Naive thymus-derived CD4-positive, alpha-beta T cell (primary cell): ENCODE measurements at regions not wholly inside any gene's neighbourhood (a gene's known extent, or its start where the extent isn't known, plus 50 kb on each side); places are given as distances from the start of the nearest gene placed in this dataset.

ENCODE experiments used
- ATAC-seq: fragments of 150-1000 bp; cut with Tn5 transposase; 2 replicates; pipeline ENCODE4 v1.10.0; 2021; ENCODE audit warnings: mild to moderate bottlenecking, moderate library complexity
- CTCF ChIA-PET: fragments of 350-600 bp; sonication (Branson Sonifier 250); formaldehyde crosslinking; loops from one replicate; lab custom pipeline; 2021; ENCODE audit warnings: antibody characterized with exemption; lab: Charles Lee
- POLR2A ChIA-PET: fragments of 350-600 bp; sonication (Branson Sonifier 250); formaldehyde crosslinking; loops from one replicate; lab custom pipeline; 2021; ENCODE audit warnings: antibody characterized with exemption, inconsistent platforms; lab: Charles Lee
- DNase-seq, 9 donors: peaks; one replicate each; pipeline versions ENCODE4 v3.0.0 to v3.0.0-alpha.2; 2020 to 2022; ENCODE audit warnings: mixed read lengths in 1 of 9
- H3K27ac ChIP-seq: one replicate; pipeline ENCODE4 v1.7.0; 2013; ENCODE audit warnings: mild to moderate bottlenecking, low read depth, low read length, moderate library complexity
- H3K27me3 ChIP-seq, 2 donors: one replicate each; pipeline ENCODE4 v1.7.0; 2013; ENCODE audit warnings: low read length in 2 of 2, mild to moderate bottlenecking in 2 of 2, moderate library complexity in 2 of 2; ENCODE audit not compliant: control insufficient read depth in 2 of 2, insufficient read depth in 2 of 2
- H3K36me3 ChIP-seq, 3 experiments: 1 replicate in 2 of 3; 2 replicates in 1 of 3; pipeline ENCODE4 v1.7.0; 2013; ENCODE audit warnings: low read length in 3 of 3, mild to moderate bottlenecking in 3 of 3, moderate library complexity in 1 of 3; ENCODE audit not compliant: insufficient read depth in 3 of 3, control insufficient read depth in 2 of 3
- H3K4me1 ChIP-seq, 2 donors: one replicate each; pipeline ENCODE4 v1.7.0; 2013; ENCODE audit warnings: low read length in 2 of 2, mild to moderate bottlenecking in 2 of 2, moderate library complexity in 1 of 2; ENCODE audit not compliant: control insufficient read depth in 2 of 2, insufficient read depth in 2 of 2
- H3K4me3 ChIP-seq: 2 replicates; pipeline ENCODE4 v1.7.0; 2013; ENCODE audit warnings: mild to moderate bottlenecking, low read length
- H3K9me3 ChIP-seq, 3 experiments: 1 replicate in 2 of 3; 2 replicates in 1 of 3; pipeline ENCODE4 v1.7.0; 2013; ENCODE audit warnings: low read length in 3 of 3; ENCODE audit not compliant: control insufficient read depth in 2 of 3
- H3K27ac Mint-ChIP-seq, 9 donors: one replicate each; pipeline ENCODE4 v1.8.0; 2020 to 2022; ENCODE audit warnings: mixed read lengths in 9 of 9, mild to moderate bottlenecking in 8 of 9, moderate library complexity in 5 of 9, inconsistent platforms in 2 of 9
- H3K27me3 Mint-ChIP-seq, 5 donors: one replicate each; pipeline ENCODE4 v1.8.0; 2021 to 2022; ENCODE audit warnings: mixed read lengths in 5 of 5, mild to moderate bottlenecking in 1 of 5
- H3K36me3 Mint-ChIP-seq, 5 donors: one replicate each; pipeline ENCODE4 v1.8.0; 2020 to 2022; ENCODE audit warnings: mixed read lengths in 5 of 5, mild to moderate bottlenecking in 3 of 5, inconsistent platforms in 1 of 5
- H3K4me1 Mint-ChIP-seq, 7 donors: one replicate each; pipeline ENCODE4 v1.8.0; 2020 to 2022; ENCODE audit warnings: mixed read lengths in 7 of 7, mild to moderate bottlenecking in 3 of 7, inconsistent platforms in 1 of 7
- H3K4me3 Mint-ChIP-seq, 10 donors: one replicate each; pipeline ENCODE4 v1.8.0; 2020 to 2022; ENCODE audit warnings: mild to moderate bottlenecking in 10 of 10, mixed read lengths in 10 of 10, moderate library complexity in 6 of 10, inconsistent platforms in 2 of 10
- H3K9me3 Mint-ChIP-seq, 11 donors: one replicate each; pipeline ENCODE4 v1.8.0; 2020 to 2022; ENCODE audit warnings: mixed read lengths in 11 of 11, mild to moderate bottlenecking in 4 of 11, inconsistent platforms in 1 of 11, moderate library complexity in 1 of 11
- intact Hi-C, 2 donors: fragments of 100-400 bp; cut with micrococcal nuclease; formaldehyde crosslinking; loops; one replicate each; pipeline ENCODE4 v1.15.1; 2023

DNA sequence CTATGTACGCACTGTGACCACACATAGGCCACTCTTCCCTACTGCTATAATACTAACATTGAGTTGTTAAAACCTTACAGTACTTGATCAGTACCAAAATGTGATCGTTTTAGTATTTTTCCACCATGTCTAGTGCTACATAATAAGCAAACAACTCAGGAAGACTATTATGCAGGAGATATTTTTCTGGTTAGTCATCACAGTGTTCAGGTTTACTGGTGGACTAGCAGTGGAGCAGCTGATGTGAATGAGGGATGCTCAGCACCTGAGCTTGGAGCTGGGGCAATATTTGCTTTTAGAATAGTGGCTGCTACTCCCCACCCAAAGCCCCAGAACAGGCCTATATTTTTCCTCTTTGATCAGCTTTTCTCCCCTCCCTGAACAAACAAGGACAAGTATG, 513.1 kb downstream of the KCNH5 start:
- no peaks in the 10 kb centered on the region for H3K27me3 ChIP-seq
- no peak for ATAC-seq
- no peaks in the 10 kb centered on the region for H3K4me1 ChIP-seq
- no peaks in the 10 kb centered on the region for H3K27me3 Mint-ChIP-seq
- ChIA-PET POLR2A (no interaction called here), CTCF (no interaction called here)
- H3K9me3 ChIP-seq: no peaks in the 10 kb centered on the region
- intact Hi-C loops: no loop called here
- H3K36me3 Mint-ChIP-seq: no peaks in the 10 kb centered on the region
- H3K27ac Mint-ChIP-seq: no peak overlapping the region
- no peak for DNase-seq
- H3K4me3 ChIP-seq: no peak overlapping the region
- H3K27ac ChIP-seq: no peak overlapping the region
- peaks cover 0 to 19% (median 4%) of the 10 kb centered on the region in 11 donors for H3K9me3 Mint-ChIP-seq
- no peak overlapping the region for H3K4me3 Mint-ChIP-seq
- no peaks in the 10 kb centered on the region for H3K36me3 ChIP-seq
- no peaks in the 10 kb centered on the region for H3K4me1 Mint-ChIP-seq

DNA sequence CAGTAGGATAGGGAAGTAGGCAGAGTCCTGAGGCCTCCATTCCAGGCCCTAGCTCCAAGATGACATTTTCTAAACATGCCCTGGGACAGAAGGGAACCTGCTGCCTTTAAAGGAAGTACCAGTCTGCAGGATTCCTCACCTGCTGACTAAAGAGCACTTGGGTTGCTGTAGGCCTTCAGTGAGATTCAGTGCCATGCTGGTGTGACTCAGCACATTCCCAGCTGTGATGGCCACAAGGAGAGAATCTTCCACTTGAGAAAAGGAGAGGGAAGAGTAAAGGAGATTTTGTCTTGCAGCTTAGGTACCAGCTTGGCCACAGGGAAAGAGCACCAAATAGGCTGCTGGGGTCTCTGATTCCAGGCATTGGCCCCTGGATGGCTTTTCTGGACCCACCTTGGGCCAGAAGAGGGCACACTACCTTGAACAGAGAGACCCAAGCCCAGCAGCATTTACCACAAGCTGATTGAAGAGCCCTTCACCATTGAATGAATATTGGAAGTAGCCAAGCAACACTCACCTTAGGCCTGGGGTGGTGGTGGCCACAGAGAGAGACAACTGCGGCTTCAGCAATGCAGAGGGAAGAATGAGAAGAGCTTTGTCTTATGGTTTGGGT, 498.3 kb downstream of the KCNH5 start:
- Histone ChIP-seq H3K36me3 (no peaks in the 10 kb centered on the region), H3K27me3 (no peaks in the 10 kb centered on the region), H3K9me3 (no peaks in the 10 kb centered on the region), H3K4me3 (no peak overlapping the region), H3K4me1 (no peaks in the 10 kb centered on the region), H3K27ac (no peak overlapping the region)
- Mint-ChIP-seq H3K4me3 (no peak overlapping the region), H3K9me3 (peaks cover 10 to 57% (median 18%) of the 10 kb centered on the region in 11 donors), H3K4me1 (no peaks in the 10 kb centered on the region), H3K27me3 (no peaks in the 10 kb centered on the region), H3K27ac (no peak overlapping the region), H3K36me3 (no peaks in the 10 kb centered on the region)
- intact Hi-C loops: no loop called here
- no peak for ATAC-seq
- ChIA-PET CTCF (interaction anchor here (0.6 kb wide), 1 partner anchor 515 kb away, joined by 3 read pairs; no protein-coding TSS in a partner anchor), POLR2A (no interaction called here)
- no peak for DNase-seq

DNA sequence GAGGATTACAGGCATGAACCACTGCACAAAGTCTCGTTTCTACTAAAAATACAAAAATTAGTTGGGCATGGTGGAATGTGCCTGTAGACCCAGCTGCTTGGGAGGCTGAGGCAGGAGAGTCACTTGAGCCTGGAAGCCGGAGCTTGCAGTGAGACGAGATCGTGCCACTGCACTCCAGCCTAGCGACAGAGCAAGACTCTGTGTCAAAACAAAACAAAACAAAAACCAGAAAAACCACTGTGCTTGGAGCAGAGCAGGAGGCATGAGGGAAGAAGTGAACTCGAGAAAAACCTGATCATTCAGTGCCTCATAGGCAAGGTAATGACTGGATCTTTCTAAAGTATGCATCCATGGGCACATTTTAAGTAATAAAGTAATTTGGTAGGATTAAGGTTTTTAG, 487.8 kb downstream of the KCNH5 start:
- Mint-ChIP-seq H3K4me3 (no peak overlapping the region), H3K27me3 (no peaks in the 10 kb centered on the region), H3K36me3 (no peaks in the 10 kb centered on the region), H3K4me1 (no peaks in the 10 kb centered on the region), H3K9me3 (peaks cover 0 to 12% (median 6%) of the 10 kb centered on the region in 11 donors), H3K27ac (no peak overlapping the region)
- no peaks in the 10 kb centered on the region for H3K4me1 ChIP-seq
- ChIA-PET CTCF (no interaction called here), POLR2A (no interaction called here)
- no peaks in the 10 kb centered on the region for H3K9me3 ChIP-seq
- intact Hi-C loops: no loop called here
- no peaks in the 10 kb centered on the region for H3K36me3 ChIP-seq
- H3K27me3 ChIP-seq: no peaks in the 10 kb centered on the region
- H3K27ac ChIP-seq: no peak overlapping the region
- H3K4me3 ChIP-seq: no peak overlapping the region
- DNase-seq: no peak
- ATAC-seq: no peak

DNA sequence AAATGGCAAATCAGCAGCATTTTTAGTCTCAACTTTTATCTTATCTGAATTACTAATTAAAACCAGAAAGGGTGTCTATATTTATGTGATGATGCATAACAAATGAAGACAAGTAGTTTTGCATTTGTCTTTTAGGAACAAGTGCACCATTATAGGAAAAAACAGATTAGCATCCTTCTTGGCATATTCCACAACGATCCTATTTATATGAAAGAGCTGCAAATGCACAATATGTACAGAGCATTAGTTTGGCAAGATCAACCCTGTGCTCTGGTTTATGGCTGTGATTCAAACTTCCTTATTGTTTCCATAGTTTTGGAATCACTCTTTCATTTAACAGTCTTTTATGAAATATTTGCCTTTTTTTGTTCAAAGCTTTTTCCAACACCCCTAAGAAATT, 486.8 kb downstream of the KCNH5 start:
- ChIA-PET POLR2A (no interaction called here), CTCF (no interaction called here)
- no peak for ATAC-seq
- H3K27me3 Mint-ChIP-seq: peaks cover 0 to 3% (median 0%) of the 10 kb centered on the region in 5 donors
- H3K27ac Mint-ChIP-seq: no peak overlapping the region
- no peaks in the 10 kb centered on the region for H3K36me3 Mint-ChIP-seq
- H3K9me3 Mint-ChIP-seq: peaks cover 0 to 13% (median 6%) of the 10 kb centered on the region in 11 donors
- no peak for DNase-seq
- Histone ChIP-seq H3K4me1 (no peaks in the 10 kb centered on the region), H3K4me3 (no peak overlapping the region), H3K27me3 (no peaks in the 10 kb centered on the region), H3K9me3 (no peaks in the 10 kb centered on the region), H3K36me3 (no peaks in the 10 kb centered on the region), H3K27ac (no peak overlapping the region)
- no peaks in the 10 kb centered on the region for H3K4me1 Mint-ChIP-seq
- intact Hi-C loops: no loop called here
- no peak overlapping the region for H3K4me3 Mint-ChIP-seq

DNA sequence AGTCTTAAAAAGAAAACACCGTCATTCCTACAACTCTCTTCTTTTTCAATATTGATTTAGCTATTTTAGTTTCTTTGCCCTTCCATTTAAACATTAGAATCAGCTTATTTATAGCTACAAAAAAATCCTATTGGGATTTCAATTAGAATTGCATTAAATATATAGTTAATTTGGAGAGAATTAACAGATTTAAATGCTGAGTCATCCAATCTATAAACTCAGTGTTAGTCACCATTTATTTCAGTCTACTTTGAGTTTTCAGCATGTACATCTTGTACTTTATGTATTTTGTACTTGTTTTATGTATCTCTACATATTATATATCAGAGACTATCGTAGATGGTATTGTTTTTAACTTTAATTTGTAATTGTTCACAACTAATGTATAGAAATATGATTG, 460.0 kb downstream of the KCNH5 start:
- intact Hi-C loops: no loop called here
- Histone ChIP-seq H3K4me1 (no peaks in the 10 kb centered on the region), H3K9me3 (no peaks in the 10 kb centered on the region), H3K36me3 (no peaks in the 10 kb centered on the region), H3K27ac (no peak overlapping the region), H3K27me3 (no peaks in the 10 kb centered on the region), H3K4me3 (no peak overlapping the region)
- peaks cover 0 to 11% (median 2%) of the 10 kb centered on the region in 11 donors for H3K9me3 Mint-ChIP-seq
- CTCF ChIA-PET: no interaction called here
- ATAC-seq: no peak
- H3K36me3 Mint-ChIP-seq: no peaks in the 10 kb centered on the region
- no peak overlapping the region for H3K27ac Mint-ChIP-seq
- POLR2A ChIA-PET: no interaction called here
- H3K27me3 Mint-ChIP-seq: no peaks in the 10 kb centered on the region
- no peak for DNase-seq
- H3K4me1 Mint-ChIP-seq: no peaks in the 10 kb centered on the region
- no peak overlapping the region for H3K4me3 Mint-ChIP-seq

DNA sequence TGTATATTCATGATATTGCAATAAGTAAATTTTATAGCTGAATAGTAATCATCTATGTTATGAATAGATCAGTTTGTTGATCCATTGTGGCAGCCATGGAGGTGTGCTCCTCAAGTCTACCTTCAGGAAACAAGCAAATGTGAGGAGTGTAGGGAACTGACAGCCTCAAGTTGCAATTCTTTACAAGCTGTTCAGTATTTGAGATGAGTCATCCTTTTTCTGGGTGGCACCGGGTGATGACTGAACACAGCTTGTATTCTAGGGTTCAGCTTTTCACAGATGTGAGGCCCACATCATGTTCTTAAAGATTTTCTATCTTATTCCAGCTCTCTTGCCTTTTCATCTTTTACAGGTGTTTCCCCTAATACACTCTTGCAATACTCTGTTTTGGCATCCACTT, 452.4 kb downstream of the KCNH5 start:
- Mint-ChIP-seq H3K4me3 (no peak overlapping the region), H3K27me3 (no peaks in the 10 kb centered on the region), H3K27ac (no peak overlapping the region), H3K4me1 (no peaks in the 10 kb centered on the region), H3K36me3 (peaks cover 0 to 5% (median 0%) of the 10 kb centered on the region in 5 donors), H3K9me3 (peaks cover 2 to 15% (median 7%) of the 10 kb centered on the region in 11 donors)
- H3K4me1 ChIP-seq: no peaks in the 10 kb centered on the region
- no peaks in the 10 kb centered on the region for H3K27me3 ChIP-seq
- no peak for DNase-seq
- no peak for ATAC-seq
- CTCF ChIA-PET: no interaction called here
- no peak overlapping the region for H3K27ac ChIP-seq
- POLR2A ChIA-PET: no interaction called here
- no peaks in the 10 kb centered on the region for H3K36me3 ChIP-seq
- no peak overlapping the region for H3K4me3 ChIP-seq
- intact Hi-C loops: no loop called here
- H3K9me3 ChIP-seq: peaks cover 0 to 4% (median 0%) of the 10 kb centered on the region in 3 experiments

DNA sequence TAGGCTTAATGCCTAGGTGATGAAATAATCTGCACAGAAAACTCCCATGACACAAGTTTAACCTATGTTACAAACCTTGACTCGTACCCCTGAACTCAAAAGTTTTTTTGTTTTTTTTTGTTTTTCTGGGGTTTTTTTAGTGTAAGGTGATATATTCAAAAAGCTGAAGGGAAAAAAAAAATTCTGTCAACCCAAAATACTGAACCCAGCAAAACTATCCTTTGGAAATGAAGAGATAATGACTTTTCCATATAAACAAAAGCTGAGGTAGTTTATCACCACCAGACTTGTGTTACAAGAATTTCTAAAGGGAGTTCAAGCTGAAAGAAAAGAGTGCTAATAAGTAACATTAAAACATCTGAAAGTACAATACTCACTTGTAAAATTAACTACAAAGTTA, 448.1 kb downstream of the KCNH5 start:
- peaks cover 0 to 7% (median 4%) of the 10 kb centered on the region in 3 experiments for H3K9me3 ChIP-seq
- DNase-seq (no peak), ATAC-seq (no peak)
- no peaks in the 10 kb centered on the region for H3K36me3 ChIP-seq
- Mint-ChIP-seq H3K36me3 (peaks cover 0 to 5% (median 0%) of the 10 kb centered on the region in 5 donors), H3K4me1 (no peaks in the 10 kb centered on the region), H3K4me3 (no peak overlapping the region), H3K9me3 (peaks cover 4 to 34% (median 8%) of the 10 kb centered on the region in 11 donors), H3K27ac (no peak overlapping the region), H3K27me3 (no peaks in the 10 kb centered on the region)
- CTCF ChIA-PET: no interaction called here
- POLR2A ChIA-PET: no interaction called here
- no peak overlapping the region for H3K27ac ChIP-seq
- no peaks in the 10 kb centered on the region for H3K27me3 ChIP-seq
- H3K4me3 ChIP-seq: no peak overlapping the region
- H3K4me1 ChIP-seq: no peaks in the 10 kb centered on the region
- intact Hi-C loops: no loop called here
